NB4 (cell line): ENCODE measurements at regions not wholly inside any gene's neighbourhood (a gene's known extent, or its start where the extent isn't known, plus 50 kb on each side); places are given as distances from the start of the nearest gene placed in this dataset.

ENCODE experiments used
- CTCF ChIP-seq: IDR thresholded peaks from one replicate; pipeline ENCODE4 v1.5.1; 2012; ENCODE audit warnings: low read depth, low read length
- POLR2A ChIP-seq: IDR thresholded peaks from 2 replicates; pipeline ENCODE4 v1.6.1; 2011; ENCODE audit warnings: mild to moderate bottlenecking; ENCODE audit not compliant: insufficient read length; ENCODE audit errors: extremely low read depth

- no peak for TF ChIP-seq POLR2A
- no peak for TF ChIP-seq CTCF
Measured at GRCh38 chr3:127044996-127045395, 62.1 kb downstream of the PLXNA1 start.
